Stimulated activated CD4-positive, alpha-beta T cell treated with anti-CD3 and anti-CD28 coated beads, Interleukin-15, amount 100 ng/mL, for 1 hour (primary cell): ENCODE measurements at regions not wholly inside any gene's neighbourhood (a gene's known extent, or its start where the extent isn't known, plus 50 kb on each side); places are given as distances from the start of the nearest gene placed in this dataset.

Experiments
- DNase-seq, 2 donors: peaks; one replicate each; pipeline ENCODE4 v3.0.0-alpha.2; 2020; ENCODE audit warnings: low read depth in 1 of 2, low spot score in 1 of 2

GRCh38 chr4:17120761-17121160 is 222.3 kb upstream of the LDB2 start:
- DNase-seq = no peak

- DNase-seq = no peak
Observed at GRCh38 chr4:17117746-17118145, 219.3 kb upstream of the LDB2 start.

GRCh38 chr4:17115583-17115982 is 217.1 kb upstream of the LDB2 start:
- DNase-seq = no peak

GRCh38 chr4:17112292-17112659 is 213.8 kb upstream of the LDB2 start:
- DNase-seq = no peak

GRCh38 chr4:17109126-17109525 is 210.7 kb upstream of the LDB2 start:
- DNase-seq = no peak

- no peak for DNase-seq
Observed at GRCh38 chr4:17103231-17103630, 204.8 kb upstream of the LDB2 start.

- DNase-seq = no peak
Observed at GRCh38 chr4:17098996-17099395, 200.6 kb upstream of the LDB2 start.

- no peak for DNase-seq
Observed at GRCh38 chr4:17098401-17098800, 200.0 kb upstream of the LDB2 start.

GRCh38 chr4:17097362-17097761 is 198.9 kb upstream of the LDB2 start:
- no peak for DNase-seq

GRCh38 chr4:17096692-17097091 is 198.2 kb upstream of the LDB2 start:
- no peak for DNase-seq

GRCh38 chr4:17095771-17096170 is 197.3 kb upstream of the LDB2 start:
- no peak for DNase-seq

GRCh38 chr4:17094876-17095210 is 196.4 kb upstream of the LDB2 start:
- DNase-seq = no peak

- DNase-seq = no peak
Observed at GRCh38 chr4:17094159-17094875, 195.9 kb upstream of the LDB2 start.

- DNase-seq = no peak
Observed at GRCh38 chr4:17093481-17093880, 195.0 kb upstream of the LDB2 start.

GRCh38 chr4:17092736-17093437 is 194.4 kb upstream of the LDB2 start:
- DNase-seq = no peak

GRCh38 chr4:17091104-17091503 is 192.7 kb upstream of the LDB2 start:
- no peak for DNase-seq

GRCh38 chr4:17090063-17090462 is 191.6 kb upstream of the LDB2 start:
- DNase-seq = no peak

GRCh38 chr4:17085416-17085815 is 187.0 kb upstream of the LDB2 start:
- DNase-seq = no peak

GRCh38 chr4:17082186-17082585 is 183.7 kb upstream of the LDB2 start:
- no peak for DNase-seq

GRCh38 chr4:17081179-17081578 is 182.7 kb upstream of the LDB2 start:
- DNase-seq = no peak

GRCh38 chr4:17077105-17077504 is 178.7 kb upstream of the LDB2 start:
- no peak for DNase-seq

- DNase-seq = no peak
Observed at GRCh38 chr4:17072483-17072882, 174.0 kb upstream of the LDB2 start.

- no peak for DNase-seq
Observed at GRCh38 chr4:17068891-17069290, 170.4 kb upstream of the LDB2 start.
